CD14-positive monocyte (primary cell): ENCODE measurements at regions not wholly inside any gene's neighbourhood (a gene's known extent, or its start where the extent isn't known, plus 50 kb on each side); places are given as distances from the start of the nearest gene placed in this dataset.
"Not testable (repeated sequence)": the region's sequence is repeated elsewhere in the genome, so short reads cannot be mapped to it uniquely, and the experiment has no call there.

Experiments
- DNase-seq, 3 donors: peaks; one replicate each; pipeline ENCODE4 v3.0.0-alpha.2; 2011 to 2022
- H2AFZ ChIP-seq: 2 replicates; pipeline ENCODE4 v1.6.0; 2012; ENCODE audit warnings: mild to moderate bottlenecking, low read depth, low read length, inconsistent platforms; ENCODE audit not compliant: insufficient read depth, poor library complexity, severe bottlenecking
- H3K27ac ChIP-seq, 2 donors: 1 replicate in 1 of 2; 2 replicates in 1 of 2; pipeline ENCODE4 v1.5.1; 2012 to 2013; ENCODE audit warnings: low read length in 2 of 2, control low read depth in 1 of 2, inconsistent platforms in 1 of 2, low read depth in 1 of 2, mild to moderate bottlenecking in 1 of 2
- H3K27me3 ChIP-seq, 2 donors: one replicate each; pipeline versions ENCODE4 v1.6.0 to v1.6.1; 2011 to 2013; ENCODE audit warnings: low read length in 2 of 2; ENCODE audit not compliant: control insufficient read depth in 2 of 2, insufficient read depth in 2 of 2
- H3K36me3 ChIP-seq, 2 donors: replicated peaks in 1 of 2; 1 replicate in 1 of 2; 2 replicates in 1 of 2; pipeline versions ENCODE4 v1.5.1 to v1.6.1; 2012 to 2013; ENCODE audit warnings: low read length in 2 of 2, control low read depth in 1 of 2, inconsistent platforms in 1 of 2, mild to moderate bottlenecking in 1 of 2; ENCODE audit not compliant: insufficient read depth in 2 of 2, control insufficient read depth in 1 of 2
- H3K4me1 ChIP-seq, 2 donors: 1 replicate in 1 of 2; 2 replicates in 1 of 2; pipeline versions ENCODE4 v1.5.1 to v1.6.1; 2012 to 2013; ENCODE audit warnings: low read length in 2 of 2, control low read depth in 1 of 2, inconsistent platforms in 1 of 2, mild to moderate bottlenecking in 1 of 2, moderate library complexity in 1 of 2; ENCODE audit not compliant: insufficient read depth in 2 of 2, control insufficient read depth in 1 of 2
- H3K4me2 ChIP-seq: replicated peaks from 2 replicates; pipeline ENCODE3; 2012; ENCODE audit warnings: low read length, moderate library complexity, mild to moderate bottlenecking; ENCODE audit not compliant: poor library complexity, severe bottlenecking; ENCODE audit errors: extremely low read depth
- H3K4me3 ChIP-seq, 3 experiments: fragments of 200-600 bp in 1 of 3; sonication (generic) in 1 of 3; replicated peaks in 1 of 3; 1 replicate in 2 of 3; 2 replicates in 1 of 3; pipeline ENCODE4 v1.5.1; 2011 to 2013; ENCODE audit warnings: low read length in 3 of 3, mild to moderate bottlenecking in 3 of 3, control low read depth in 2 of 3, low read depth in 2 of 3, inconsistent platforms in 1 of 3, moderate library complexity in 1 of 3
- H3K79me2 ChIP-seq: 2 replicates; pipeline ENCODE4 v1.6.0; 2012; ENCODE audit warnings: mild to moderate bottlenecking, control low read depth, inconsistent platforms, low read length, moderate library complexity; ENCODE audit not compliant: insufficient read depth
- H3K9ac ChIP-seq: 2 replicates; pipeline ENCODE4 v1.6.0; 2017; ENCODE audit warnings: low read length, mild to moderate bottlenecking; ENCODE audit not compliant: insufficient read depth, poor library complexity, severe bottlenecking
- H3K9me3 ChIP-seq, 2 donors: replicated peaks in 1 of 2; 1 replicate in 1 of 2; 2 replicates in 1 of 2; pipeline versions ENCODE4 v1.5.1 to v1.6.1; 2012 to 2013; ENCODE audit warnings: low read length in 2 of 2, control low read depth in 1 of 2; ENCODE audit not compliant: control insufficient read depth in 1 of 2, insufficient read depth in 1 of 2
- H4K20me1 ChIP-seq: 2 replicates; pipeline ENCODE4 v1.6.0; 2012; ENCODE audit warnings: mild to moderate bottlenecking, low read length, control low read depth, moderate library complexity; ENCODE audit not compliant: insufficient read depth
- H3K27ac Mint-ChIP-seq, 7 donors: one replicate each; pipeline ENCODE4 v1.8.0; 2020; ENCODE audit warnings: mild to moderate bottlenecking in 7 of 7, mixed read lengths in 7 of 7, moderate library complexity in 6 of 7, inconsistent platforms in 2 of 7
- H3K27me3 Mint-ChIP-seq, 3 donors: one replicate each; pipeline ENCODE4 v1.8.0; 2021 to 2022; ENCODE audit warnings: low read depth in 3 of 3, mild to moderate bottlenecking in 3 of 3, mixed read lengths in 3 of 3, moderate library complexity in 3 of 3, inconsistent platforms in 1 of 3
- H3K36me3 Mint-ChIP-seq, 2 donors: one replicate each; pipeline ENCODE4 v1.8.0; 2020; ENCODE audit warnings: mixed read lengths in 2 of 2, inconsistent platforms in 1 of 2, mild to moderate bottlenecking in 1 of 2
- H3K4me1 Mint-ChIP-seq: one replicate; pipeline ENCODE4 v1.8.0; 2020; ENCODE audit warnings: mild to moderate bottlenecking, mixed read lengths
- H3K4me3 Mint-ChIP-seq, 2 donors: one replicate each; pipeline ENCODE4 v1.8.0; 2020; ENCODE audit warnings: mild to moderate bottlenecking in 2 of 2, mixed read lengths in 2 of 2, moderate library complexity in 1 of 2
- H3K9me3 Mint-ChIP-seq, 7 donors: one replicate each; pipeline ENCODE4 v1.8.0; 2020 to 2022; ENCODE audit warnings: mixed read lengths in 7 of 7, mild to moderate bottlenecking in 6 of 7, moderate library complexity in 6 of 7, inconsistent platforms in 2 of 7
- WGBS: methylation state at CpG from one replicate; pipeline ENCODE4 v1.1.5; 2013; ENCODE audit warnings: missing lambda C conversion rate; ENCODE audit not compliant: insufficient coverage; 5-methylcytosine and 5-hydroxymethylcytosine counted together
- intact Hi-C, 2 donors: fragments of 100-400 bp; cut with micrococcal nuclease; formaldehyde crosslinking; loops; one replicate each; pipeline versions ENCODE4 v1.15.0 to v1.15.1; 2023
- TF ChIP-seq, protein P1 (sequence below): fragments of 200-600 bp; IDR thresholded peaks from one replicate; pipeline ENCODE4 v1.8.0; 2022; ENCODE audit warnings: antibody characterized with exemption, mild to moderate bottlenecking

DNA sequence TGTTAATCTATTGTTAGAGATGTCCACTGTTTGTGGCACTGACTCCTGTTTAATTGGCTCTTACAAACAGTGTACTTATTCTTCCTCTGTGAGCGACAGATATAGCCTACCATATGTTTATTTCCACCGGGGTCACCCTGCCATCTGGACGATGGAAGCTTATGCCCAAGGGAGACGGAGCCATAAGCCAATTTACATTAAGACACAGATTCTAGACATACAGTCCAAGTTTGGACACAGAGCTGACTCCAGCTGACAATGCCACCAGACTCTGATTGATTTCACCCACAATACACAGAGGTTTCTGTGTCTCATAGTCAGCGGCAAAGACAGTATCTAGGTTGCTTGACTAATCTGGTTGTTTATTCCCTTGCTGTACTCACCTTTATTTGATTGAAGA is 198.9 kb downstream of the ENC1 start:
- Histone ChIP-seq H3K9me3 (no peaks in the 10 kb centered on the region), H3K4me1 (no peaks in the 10 kb centered on the region), H2AFZ (no peak overlapping the region), H4K20me1 (no peaks in the 10 kb centered on the region), H3K9ac (no peak overlapping the region), H3K4me2 (no peak overlapping the region), H3K27ac (no peak overlapping the region), H3K27me3 (no peaks in the 10 kb centered on the region), H3K79me2 (no peaks in the 10 kb centered on the region), H3K4me3 (no peak overlapping the region), H3K36me3 (no peaks in the 10 kb centered on the region)
- no peak overlapping the region for H3K4me3 Mint-ChIP-seq
- intact Hi-C loops: no loop called here
- peaks cover 1 to 5% (median 2%) of the 10 kb centered on the region in 3 donors for H3K27me3 Mint-ChIP-seq
- H3K36me3 Mint-ChIP-seq: peaks cover 0 to 2% of the 10 kb centered on the region in 2 donors
- no peak for DNase-seq
- TF ChIP-seq, protein P1, sequence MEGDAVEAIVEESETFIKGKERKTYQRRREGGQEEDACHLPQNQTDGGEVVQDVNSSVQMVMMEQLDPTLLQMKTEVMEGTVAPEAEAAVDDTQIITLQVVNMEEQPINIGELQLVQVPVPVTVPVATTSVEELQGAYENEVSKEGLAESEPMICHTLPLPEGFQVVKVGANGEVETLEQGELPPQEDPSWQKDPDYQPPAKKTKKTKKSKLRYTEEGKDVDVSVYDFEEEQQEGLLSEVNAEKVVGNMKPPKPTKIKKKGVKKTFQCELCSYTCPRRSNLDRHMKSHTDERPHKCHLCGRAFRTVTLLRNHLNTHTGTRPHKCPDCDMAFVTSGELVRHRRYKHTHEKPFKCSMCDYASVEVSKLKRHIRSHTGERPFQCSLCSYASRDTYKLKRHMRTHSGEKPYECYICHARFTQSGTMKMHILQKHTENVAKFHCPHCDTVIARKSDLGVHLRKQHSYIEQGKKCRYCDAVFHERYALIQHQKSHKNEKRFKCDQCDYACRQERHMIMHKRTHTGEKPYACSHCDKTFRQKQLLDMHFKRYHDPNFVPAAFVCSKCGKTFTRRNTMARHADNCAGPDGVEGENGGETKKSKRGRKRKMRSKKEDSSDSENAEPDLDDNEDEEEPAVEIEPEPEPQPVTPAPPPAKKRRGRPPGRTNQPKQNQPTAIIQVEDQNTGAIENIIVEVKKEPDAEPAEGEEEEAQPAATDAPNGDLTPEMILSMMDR: no peak
- WGBS: 90% methylated on average over 2 of the region's 5 CpGs
- no peak overlapping the region for H3K27ac Mint-ChIP-seq
- H3K9me3 Mint-ChIP-seq: peaks cover 0 to 6% (median 3%) of the 10 kb centered on the region in 7 donors
- no peaks in the 10 kb centered on the region for H3K4me1 Mint-ChIP-seq

DNA sequence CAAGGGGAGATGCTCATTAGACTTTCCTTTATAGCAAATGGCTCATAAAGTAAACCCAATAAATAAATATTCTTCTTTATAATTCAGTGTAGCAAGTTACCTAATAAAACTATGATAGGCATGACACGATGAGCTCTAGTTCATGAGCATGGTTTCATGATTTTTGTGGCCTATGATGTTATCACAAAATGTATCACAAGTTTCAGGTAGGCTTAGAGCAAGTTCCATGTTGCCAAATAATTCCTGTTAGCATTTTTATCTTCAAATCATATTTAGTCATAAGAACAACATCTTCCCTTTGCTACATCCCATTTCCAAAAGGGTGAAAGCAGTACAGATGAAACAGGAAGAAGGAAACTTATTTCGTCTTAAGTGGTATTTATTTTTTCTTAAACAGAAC is 200.2 kb downstream of the ENC1 start:
- Histone ChIP-seq H3K36me3 (no peaks in the 10 kb centered on the region), H3K79me2 (no peaks in the 10 kb centered on the region), H3K9me3 (no peaks in the 10 kb centered on the region), H3K4me3 (no peak overlapping the region), H4K20me1 (no peaks in the 10 kb centered on the region), H3K4me2 (no peak overlapping the region), H3K27me3 (no peaks in the 10 kb centered on the region), H3K4me1 (peaks cover under 1 to 3% of the 10 kb centered on the region in 2 donors), H3K27ac (no peak overlapping the region), H3K9ac (no peak overlapping the region), H2AFZ (no peak overlapping the region)
- Mint-ChIP-seq H3K27me3 (peaks cover 0 to 5% (median 2%) of the 10 kb centered on the region in 3 donors), H3K27ac (no peak overlapping the region), H3K9me3 (peaks cover 0 to 6% (median 3%) of the 10 kb centered on the region in 7 donors), H3K4me1 (peaks cover 4% of the 10 kb centered on the region), H3K4me3 (no peak overlapping the region), H3K36me3 (peaks cover 0 to 2% of the 10 kb centered on the region in 2 donors)
- DNase-seq: no peak
- TF ChIP-seq, protein P1: no peak
- no CpG with 5 or more reads among the region's 2 CpGs for WGBS
- intact Hi-C loops: no loop called here

DNA sequence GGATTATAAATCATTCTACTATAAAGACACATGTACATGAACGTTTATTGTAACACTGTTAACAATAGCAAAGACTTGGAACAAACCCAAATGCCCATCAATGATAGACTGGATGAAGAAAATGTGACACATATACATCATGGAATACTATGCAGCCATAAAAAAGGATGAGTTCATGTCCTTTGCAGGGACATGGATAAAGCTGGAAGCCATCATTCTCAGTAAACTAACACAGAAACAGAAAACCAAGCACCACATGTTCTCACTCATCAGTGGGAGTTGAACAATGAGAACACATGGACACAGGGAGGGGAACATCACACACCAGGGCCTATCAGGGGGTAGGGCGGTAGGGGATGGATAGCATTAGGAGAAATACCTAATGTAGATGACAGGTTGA is 202.7 kb downstream of the ENC1 start:
- peaks cover 25 to 28% of the 10 kb centered on the region in 2 donors for H3K4me1 ChIP-seq
- H3K79me2 ChIP-seq, H3K9me3 Mint-ChIP-seq, H3K9ac ChIP-seq, H3K27me3 ChIP-seq, H3K36me3 Mint-ChIP-seq, H4K20me1 ChIP-seq, H3K27me3 Mint-ChIP-seq, intact Hi-C loops, H3K36me3 ChIP-seq, H2AFZ ChIP-seq, H3K27ac ChIP-seq, DNase-seq, H3K4me2 ChIP-seq, H3K27ac Mint-ChIP-seq, H3K9me3 ChIP-seq, H3K4me3 Mint-ChIP-seq, H3K4me3 ChIP-seq: not testable (repeated sequence)
- peaks cover 26% of the 10 kb centered on the region for H3K4me1 Mint-ChIP-seq
- no CpG with 5 or more reads among the region's 2 CpGs for WGBS
